ENCODE measurements at regions not wholly inside any gene's neighbourhood (a gene's known extent, or its start where the extent isn't known, plus 50 kb on each side); places are given as distances from the start of the nearest gene placed in this dataset.
"Not testable (repeated sequence)": the region's sequence is repeated elsewhere in the genome, so short reads cannot be mapped to it uniquely, and the experiment has no call there.

DNA sequence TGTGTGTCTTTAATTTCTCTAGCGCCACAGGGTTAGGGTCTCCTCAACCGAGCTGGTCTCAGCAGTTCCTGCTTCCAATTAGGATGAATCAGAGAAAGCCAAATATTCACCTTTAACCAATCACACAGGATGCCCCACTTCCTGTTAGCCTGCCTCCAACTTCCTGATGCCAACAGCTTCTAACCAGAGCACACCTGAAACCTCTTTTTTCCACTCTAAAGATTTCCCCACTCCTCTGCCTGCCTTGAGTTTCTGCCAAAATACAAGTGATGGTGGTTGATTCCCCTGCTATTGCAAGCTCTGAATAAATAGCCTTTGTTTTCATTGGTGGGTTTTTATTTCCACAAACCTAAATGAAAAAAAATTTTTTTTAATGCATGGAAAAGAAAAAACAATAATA, 144.7 kb upstream of the UST start:
- in situ Hi-C loops (cut with HindIII; ENCODE audit: low sequenced_read_pairs): no loop called here

DNA sequence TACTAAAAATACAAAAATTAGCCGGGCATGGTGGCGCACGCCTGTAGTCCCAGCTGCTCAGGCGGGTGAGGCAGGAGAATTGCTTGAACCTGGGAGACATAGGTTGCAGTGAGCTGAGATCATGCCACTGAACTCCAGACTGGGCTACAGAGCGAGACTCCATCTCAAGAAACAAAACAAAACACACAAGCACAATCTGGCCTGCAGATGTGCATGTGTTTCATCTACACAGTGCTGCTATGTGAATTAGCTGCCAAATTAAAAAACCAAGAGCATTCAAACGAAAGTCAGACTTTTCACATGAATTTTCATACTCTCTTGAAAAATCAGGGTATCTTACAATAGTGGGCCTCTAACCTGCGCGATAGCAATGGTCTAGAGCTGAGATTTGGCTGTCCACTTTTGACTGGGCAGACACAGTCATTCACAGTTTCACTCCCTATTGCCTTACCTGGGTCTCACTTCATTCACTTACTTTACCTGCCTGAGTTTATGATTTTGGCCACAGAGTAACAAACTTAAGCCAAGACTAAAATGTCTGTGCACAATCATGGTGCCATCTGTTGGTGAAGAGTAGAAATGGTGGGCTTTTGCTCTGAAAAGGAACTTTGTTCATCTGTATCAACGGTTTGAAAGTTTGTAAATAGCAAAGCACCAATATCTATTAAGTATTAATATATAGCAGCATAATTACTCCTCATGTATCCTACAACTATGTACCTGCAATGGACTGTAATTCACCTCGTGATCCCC, 138.5 kb upstream of the UST start:
- in situ Hi-C loops (cut with HindIII; ENCODE audit: low sequenced_read_pairs): no loop called here

GRCh38 chr6:148611213-148611612, 135.6 kb upstream of the UST start:
- in situ Hi-C loops (cut with HindIII; ENCODE audit: low sequenced_read_pairs): no loop called here

GRCh38 chr6:148612043-148612442, 134.8 kb upstream of the UST start:
- in situ Hi-C loops (cut with HindIII; ENCODE audit: low sequenced_read_pairs): no loop called here

GRCh38 chr6:148614602-148615001, 132.2 kb upstream of the UST start:
- in situ Hi-C loops (cut with HindIII; ENCODE audit: low sequenced_read_pairs): no loop called here

GRCh38 chr6:148616841-148617240, 130.0 kb upstream of the UST start:
- in situ Hi-C loops (cut with HindIII; ENCODE audit: low sequenced_read_pairs): no loop called here

GRCh38 chr6:148617530-148617929, 129.3 kb upstream of the UST start:
- in situ Hi-C loops (cut with HindIII; ENCODE audit: low sequenced_read_pairs): no loop called here

DNA sequence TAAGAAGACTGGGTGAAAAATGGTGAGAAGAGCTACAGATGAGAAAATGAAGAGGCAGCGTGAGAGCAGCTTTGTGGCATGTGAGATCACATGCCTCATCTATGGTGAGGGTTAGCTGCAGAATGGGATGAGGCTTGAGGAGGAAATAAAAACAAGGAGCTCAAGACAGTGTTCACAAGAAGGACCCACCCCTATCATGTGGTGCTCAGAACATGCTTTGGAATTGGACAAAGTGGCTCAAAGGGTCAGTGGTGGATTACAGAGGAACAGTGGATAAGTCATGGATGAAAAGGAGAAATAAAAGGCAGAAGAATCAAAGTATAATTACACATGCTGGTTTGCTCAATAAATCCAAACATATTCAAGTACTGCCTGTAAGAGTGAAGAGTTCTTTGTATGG, 126.9 kb upstream of the UST start:
- in situ Hi-C loops (cut with HindIII; ENCODE audit: low sequenced_read_pairs): no loop called here

- in situ Hi-C loops (cut with HindIII; ENCODE audit: low sequenced_read_pairs): no loop called here
Observed at GRCh38 chr6:148620579-148621298, 126.1 kb upstream of the UST start.

- in situ Hi-C loops (cut with HindIII; ENCODE audit: low sequenced_read_pairs): loop anchor here (5.0 kb wide), 1 partner anchor 63 kb away; no protein-coding TSS in a partner anchor
Observed at GRCh38 chr6:148625609-148626008, 121.2 kb upstream of the UST start.

- in situ Hi-C loops (cut with HindIII; ENCODE audit: low sequenced_read_pairs): loop anchor here (5.0 kb wide), 1 partner anchor 66 kb away; no protein-coding TSS in a partner anchor
Observed at GRCh38 chr6:148628251-148628650, 118.6 kb upstream of the UST start.

DNA sequence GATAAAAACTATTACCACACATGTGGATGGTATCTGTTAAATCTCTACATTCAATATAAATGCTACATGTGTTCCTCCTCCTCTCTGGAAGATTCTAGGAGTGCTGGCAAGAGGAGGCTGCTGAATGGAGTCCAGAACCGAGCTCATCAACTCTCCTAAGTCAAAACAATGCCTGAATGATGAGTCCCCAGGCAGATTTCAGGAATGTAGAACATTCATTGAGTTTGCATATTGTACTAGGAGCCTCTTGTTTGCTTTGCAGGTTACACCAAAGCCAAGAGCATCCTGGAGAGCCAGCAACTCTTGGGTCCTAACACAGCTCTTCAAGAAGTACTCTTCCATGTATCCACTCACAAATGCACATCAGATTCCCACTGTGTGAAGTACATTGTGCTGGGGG, 117.6 kb upstream of the UST start:
- in situ Hi-C loops (cut with HindIII; ENCODE audit: low sequenced_read_pairs): loop anchor here (5.0 kb wide), 1 partner anchor 67 kb away; no protein-coding TSS in a partner anchor

DNA sequence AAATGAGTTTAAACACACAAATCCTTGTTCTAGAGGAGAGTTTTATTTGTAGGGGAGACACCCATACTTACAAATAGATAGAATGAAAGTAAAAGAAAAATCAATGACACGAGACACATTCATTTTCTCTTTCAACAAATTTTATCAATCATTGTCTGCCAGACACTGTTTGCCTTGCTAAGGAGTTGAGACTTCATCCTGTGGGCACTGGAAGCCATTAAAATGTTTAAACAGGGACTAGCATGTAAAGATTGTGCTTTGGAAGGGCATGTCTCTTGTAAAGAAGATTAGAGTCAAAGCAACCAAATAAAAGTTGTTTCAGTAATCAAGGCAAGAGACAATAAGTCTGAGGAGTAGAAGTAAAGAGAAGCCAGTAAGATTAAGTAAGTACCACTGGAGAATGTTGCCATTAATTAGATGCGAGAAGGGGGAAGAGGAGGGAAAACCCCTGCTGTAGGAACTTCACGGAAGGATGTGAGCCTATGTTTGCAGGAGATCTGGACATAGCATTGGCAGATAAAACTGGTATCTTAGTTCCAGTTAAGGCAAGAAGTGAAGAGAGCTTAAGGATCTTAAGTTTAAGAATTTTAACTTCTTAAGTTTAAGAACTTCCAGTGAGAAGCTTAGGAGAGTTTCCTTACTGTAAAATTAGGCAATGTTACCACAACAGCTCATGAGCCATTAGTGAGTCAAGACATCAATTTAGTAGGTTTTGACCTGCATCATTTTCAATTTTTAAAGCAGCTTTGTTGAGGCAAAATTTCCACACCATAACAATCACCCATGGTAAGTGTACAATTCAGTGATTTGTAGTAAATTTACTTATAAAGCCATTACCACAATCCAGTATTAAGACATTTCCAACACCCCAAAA, 117.0 kb upstream of the UST start:
- in situ Hi-C loops (cut with HindIII; ENCODE audit: low sequenced_read_pairs): loop anchor here (5.0 kb wide), 2 partner anchors 68 to 87 kb away; no protein-coding TSS in a partner anchor

- in situ Hi-C loops (cut with HindIII; ENCODE audit: low sequenced_read_pairs): no loop called here
Observed at GRCh38 chr6:148635070-148635743, 111.6 kb upstream of the UST start.

- in situ Hi-C loops (cut with HindIII; ENCODE audit: low sequenced_read_pairs): not testable (repeated sequence)
Observed at GRCh38 chr6:148641836-148642235, 105.0 kb upstream of the UST start.

- in situ Hi-C loops (cut with HindIII; ENCODE audit: low sequenced_read_pairs): not testable (repeated sequence)
Observed at GRCh38 chr6:148643208-148643607, 103.6 kb upstream of the UST start.

DNA sequence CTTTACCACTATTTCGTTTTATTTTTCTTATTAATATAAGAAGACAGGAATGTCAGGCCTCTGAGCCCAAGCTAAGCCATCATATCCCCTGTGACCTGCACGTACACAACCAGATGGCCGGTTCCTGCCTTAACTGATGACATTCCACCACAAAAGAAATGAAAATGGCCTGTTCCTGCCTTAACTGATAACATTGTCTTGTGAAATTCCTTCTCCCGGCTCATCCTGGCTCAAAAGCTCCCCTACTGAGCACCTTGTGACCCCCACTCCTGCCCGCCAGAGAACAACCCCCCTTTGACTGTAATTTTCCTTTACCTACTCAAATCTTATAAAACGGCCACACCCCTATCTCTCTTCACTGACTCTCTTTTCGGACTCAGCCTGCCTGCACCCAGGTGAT, 101.8 kb upstream of the UST start:
- in situ Hi-C loops (cut with HindIII; ENCODE audit: low sequenced_read_pairs): not testable (repeated sequence)

- in situ Hi-C loops (cut with HindIII; ENCODE audit: low sequenced_read_pairs): no loop called here
Observed at GRCh38 chr6:148648754-148649453, 97.9 kb upstream of the UST start.

GRCh38 chr6:148649454-148649963, 97.3 kb upstream of the UST start:
- in situ Hi-C loops (cut with HindIII; ENCODE audit: low sequenced_read_pairs): no loop called here

All from endothelial cell of hepatic sinusoid (primary cell).